ENCODE measurements at regions not wholly inside any gene's neighbourhood (a gene's known extent, or its start where the extent isn't known, plus 50 kb on each side); places are given as distances from the start of the nearest gene placed in this dataset.

GRCh38 chr1:147475488-147475887, 65.8 kb upstream of the BCL9 start:
- no peak for DNase-seq
- no peak for FAIRE-seq
- Histone ChIP-seq H3K36me3 (no peaks in the 10 kb centered on the region), H3K27ac (no peak overlapping the region), H3K4me3 (no peak overlapping the region), H3K27me3 (no peaks in the 10 kb centered on the region), H3K9me3 (no peaks in the 10 kb centered on the region), H3K4me1 (peaks cover 0 to 3% (median 0%) of the 10 kb centered on the region in 3 donors)
- ATAC-seq: no peak
- intact Hi-C loops (cut with DNase I): no loop called here
- whole genome bisulfite sequencing, 2 donors: 78 to 84% methylated on average over 3 of the region's 3 CpGs
- no peak for TF ChIP-seq CTCF (IDR thresholded peaks at IDR 0.05)

GRCh38 chr1:147478521-147478920, 62.8 kb upstream of the BCL9 start:
- DNase-seq (no peak), FAIRE-seq (no peak), ATAC-seq (no peak)
- H3K4me1 ChIP-seq: no peaks in the 10 kb centered on the region
- no peak overlapping the region for H3K4me3 ChIP-seq
- 64 to 68% methylated on average over 4 of the region's 4 CpGs for WGBS, 2 donors
- no peak overlapping the region for H3K27ac ChIP-seq
- no peaks in the 10 kb centered on the region for H3K27me3 ChIP-seq
- no peaks in the 10 kb centered on the region for H3K36me3 ChIP-seq
- no peak for TF ChIP-seq CTCF (IDR thresholded peaks at IDR 0.05)
- intact Hi-C loops (cut with DNase I): no loop called here
- no peaks in the 10 kb centered on the region for H3K9me3 ChIP-seq

GRCh38 chr1:147479864-147480564, 61.3 kb upstream of the BCL9 start:
- Histone ChIP-seq H3K36me3 (no peaks in the 10 kb centered on the region), H3K4me1 (no peaks in the 10 kb centered on the region), H3K4me3 (no peak overlapping the region), H3K27me3 (no peaks in the 10 kb centered on the region), H3K27ac (no peak overlapping the region), H3K9me3 (no peaks in the 10 kb centered on the region)
- intact Hi-C loops (cut with DNase I): no loop called here
- no peak for TF ChIP-seq CTCF (IDR thresholded peaks at IDR 0.05)
- 51 to 62% methylated on average over 3 of the region's 3 CpGs for WGBS, 2 donors
- DNase-seq (no peak), FAIRE-seq (no peak), ATAC-seq (no peak)

- intact Hi-C loops (cut with DNase I): no loop called here
- Histone ChIP-seq H3K4me1 (no peaks in the 10 kb centered on the region), H3K36me3 (no peaks in the 10 kb centered on the region), H3K27ac (no peak overlapping the region), H3K27me3 (no peaks in the 10 kb centered on the region), H3K9me3 (no peaks in the 10 kb centered on the region), H3K4me3 (no peak overlapping the region)
- TF ChIP-seq CTCF (IDR thresholded peaks at IDR 0.05): no peak
- 10 to 40% methylated on average over 2 of the region's 2 CpGs for WGBS, 2 donors
- DNase-seq: no peak
- no peak for FAIRE-seq
- no peak for ATAC-seq
These were observed 60.8 kb upstream of the BCL9 start for GRCh38 chr1:147480565-147480935.

GRCh38 chr1:147486876-147487656, 54.2 kb upstream of the BCL9 start:
- no peak for TF ChIP-seq CTCF (IDR thresholded peaks at IDR 0.05)
- ATAC-seq (no peak), FAIRE-seq (no peak), DNase-seq (no peak)
- Histone ChIP-seq H3K36me3 (no peaks in the 10 kb centered on the region), H3K9me3 (no peaks in the 10 kb centered on the region), H3K27me3 (no peaks in the 10 kb centered on the region), H3K4me1 (no peaks in the 10 kb centered on the region), H3K27ac (no peak overlapping the region), H3K4me3 (no peak overlapping the region)
- intact Hi-C loops (cut with DNase I): no loop called here
- WGBS, 2 donors: 50 to 72% methylated on average over 9 of the region's 9 CpGs
